ENCODE measurements at regions not wholly inside any gene's neighbourhood (a gene's known extent, or its start where the extent isn't known, plus 50 kb on each side); places are given as distances from the start of the nearest gene placed in this dataset.

DNA sequence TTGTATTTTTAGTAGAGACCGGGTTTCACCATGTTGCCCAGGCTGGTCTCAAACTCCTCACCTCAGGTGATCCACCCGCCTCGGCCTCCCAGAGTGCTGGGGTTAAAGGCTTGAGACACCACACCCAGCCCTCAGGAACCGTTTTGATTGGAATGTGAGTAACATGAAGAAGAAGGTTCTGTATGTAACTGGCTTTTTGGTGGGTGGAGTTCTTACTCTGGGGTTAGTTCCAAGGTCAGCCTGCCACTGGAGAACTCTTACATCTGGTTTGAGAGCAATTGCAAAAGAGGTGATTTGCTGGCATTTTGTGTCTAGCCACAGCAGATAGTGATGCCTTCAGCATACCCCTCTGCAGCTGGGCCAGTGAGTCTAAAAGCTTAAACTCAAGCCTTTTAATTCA, 457.8 kb upstream of the VSTM2A start:
- TF ChIP-seq, protein P1, sequence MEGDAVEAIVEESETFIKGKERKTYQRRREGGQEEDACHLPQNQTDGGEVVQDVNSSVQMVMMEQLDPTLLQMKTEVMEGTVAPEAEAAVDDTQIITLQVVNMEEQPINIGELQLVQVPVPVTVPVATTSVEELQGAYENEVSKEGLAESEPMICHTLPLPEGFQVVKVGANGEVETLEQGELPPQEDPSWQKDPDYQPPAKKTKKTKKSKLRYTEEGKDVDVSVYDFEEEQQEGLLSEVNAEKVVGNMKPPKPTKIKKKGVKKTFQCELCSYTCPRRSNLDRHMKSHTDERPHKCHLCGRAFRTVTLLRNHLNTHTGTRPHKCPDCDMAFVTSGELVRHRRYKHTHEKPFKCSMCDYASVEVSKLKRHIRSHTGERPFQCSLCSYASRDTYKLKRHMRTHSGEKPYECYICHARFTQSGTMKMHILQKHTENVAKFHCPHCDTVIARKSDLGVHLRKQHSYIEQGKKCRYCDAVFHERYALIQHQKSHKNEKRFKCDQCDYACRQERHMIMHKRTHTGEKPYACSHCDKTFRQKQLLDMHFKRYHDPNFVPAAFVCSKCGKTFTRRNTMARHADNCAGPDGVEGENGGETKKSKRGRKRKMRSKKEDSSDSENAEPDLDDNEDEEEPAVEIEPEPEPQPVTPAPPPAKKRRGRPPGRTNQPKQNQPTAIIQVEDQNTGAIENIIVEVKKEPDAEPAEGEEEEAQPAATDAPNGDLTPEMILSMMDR (IDR thresholded peaks at IDR 0.05; ENCODE audit: low read depth, low read length, poor library complexity, severe bottlenecking) = no peak
- TF ChIP-seq EZH2phosphoT487 (IDR thresholded peaks at IDR 0.05; ENCODE audit: borderline replicate concordance, low read length) = no peak

All from DOHH2 (cell line).